Fibroblast of the aortic adventitia (primary cell): ENCODE measurements at regions not wholly inside any gene's neighbourhood (a gene's known extent, or its start where the extent isn't known, plus 50 kb on each side); places are given as distances from the start of the nearest gene placed in this dataset.

ENCODE experiments used
- DNase-seq: peaks from one replicate; pipeline ENCODE4 v3.0.0-alpha.2; 2010; ENCODE audit warnings: low read depth
- H3K4me3 ChIP-seq: 2 replicates; pipeline ENCODE4 v1.5.1; 2011; ENCODE audit warnings: low read depth, mild to moderate bottlenecking, control low read depth, low read length, moderate library complexity
- CTCF ChIP-seq: IDR thresholded peaks from 2 replicates; pipeline ENCODE4 v1.5.1; 2011; ENCODE audit warnings: mild to moderate bottlenecking, low read length, control low read depth, inconsistent platforms; ENCODE audit not compliant: insufficient read depth

- H3K4me3 ChIP-seq: no peak overlapping the region
- TF ChIP-seq CTCF: no peak
- DNase-seq: no peak
These were observed 216.7 kb upstream of the KLF14 start for GRCh38 chr7:130950741-130951140.

DNA sequence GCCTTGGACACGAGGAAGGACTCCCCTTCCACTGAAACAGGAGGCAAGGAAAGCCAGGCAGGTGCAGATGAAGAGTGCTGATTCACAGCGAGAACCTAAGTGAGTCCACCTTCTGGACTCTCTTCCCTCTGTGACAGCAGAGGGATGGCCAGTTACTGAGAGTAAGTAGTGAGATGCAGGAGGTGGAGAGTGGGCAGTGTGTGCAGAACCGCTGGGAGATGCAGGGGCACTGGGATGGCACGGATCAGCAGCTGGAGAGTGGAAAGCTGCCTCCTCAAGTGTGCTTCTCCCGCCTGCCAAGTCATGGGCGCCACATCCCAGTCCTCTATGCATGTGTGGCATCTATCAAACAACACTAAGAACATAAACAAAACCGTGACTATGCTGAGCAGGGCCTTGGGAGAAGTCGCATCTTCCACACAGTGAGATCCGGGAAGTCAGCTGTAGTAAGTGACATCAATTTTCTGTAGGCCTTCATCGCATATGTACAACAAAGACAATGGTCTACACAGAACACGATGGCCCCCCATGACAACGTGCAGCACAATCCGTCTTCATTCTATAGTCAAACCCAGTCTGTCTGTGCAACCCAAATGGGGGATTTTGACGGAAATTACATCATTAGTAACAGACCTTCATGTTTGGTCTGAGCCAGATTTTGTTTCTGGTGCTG, 217.4 kb upstream of the KLF14 start:
- TF ChIP-seq CTCF: no peak
- no peak overlapping the region for H3K4me3 ChIP-seq
- DNase-seq: no peak

DNA sequence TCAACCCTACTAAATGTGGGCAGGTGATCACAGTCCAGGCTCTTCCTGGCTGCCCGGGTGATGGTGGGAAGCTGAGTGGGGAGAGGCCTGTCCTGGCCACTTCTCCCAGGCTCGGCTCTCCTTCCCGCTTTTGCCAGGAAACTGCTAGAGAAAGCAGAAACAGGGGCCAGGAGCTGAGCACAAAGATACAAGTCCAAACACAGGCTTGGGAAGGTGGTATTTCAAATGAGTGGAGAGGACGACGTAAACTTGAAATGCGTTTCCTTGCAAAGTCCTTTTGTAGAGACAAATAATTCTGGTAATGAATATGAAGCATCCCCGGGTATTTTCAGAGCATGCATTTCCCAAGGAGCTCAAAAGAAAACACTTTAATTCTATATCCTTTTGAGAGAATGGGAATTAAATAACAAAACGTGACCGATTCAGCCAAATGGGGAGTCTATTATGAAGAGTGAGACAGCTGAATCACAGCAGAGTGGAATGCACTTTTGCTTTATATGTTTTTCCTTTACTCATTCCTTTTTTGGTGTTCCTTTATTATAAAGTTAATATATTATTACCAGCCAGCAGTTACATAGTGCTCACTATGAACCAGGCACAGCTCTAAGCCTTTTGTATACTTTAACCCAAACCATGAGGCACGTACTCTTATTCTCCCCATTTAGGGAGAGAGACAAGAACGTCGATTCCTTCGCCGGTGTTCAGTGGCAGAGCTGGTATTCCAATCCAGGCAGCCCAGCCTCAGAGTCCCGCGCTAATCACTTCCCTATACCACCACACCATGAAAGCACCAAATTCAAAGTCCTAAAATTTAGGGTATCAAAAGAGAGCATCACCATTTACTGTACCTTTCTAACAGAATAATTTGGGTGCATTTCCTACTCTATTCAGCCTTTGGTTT, 218.2 kb upstream of the KLF14 start:
- no peak for DNase-seq
- TF ChIP-seq CTCF: no peak
- H3K4me3 ChIP-seq: no peak overlapping the region

- no peak for DNase-seq
- no peak overlapping the region for H3K4me3 ChIP-seq
- TF ChIP-seq CTCF: no peak
These were observed 219.2 kb upstream of the KLF14 start for GRCh38 chr7:130953196-130953595.

GRCh38 chr7:130954918-130955564, 221.0 kb upstream of the KLF14 start:
- no peak for TF ChIP-seq CTCF
- H3K4me3 ChIP-seq: no peak overlapping the region
- DNase-seq: peak; percentile 17

- no peak overlapping the region for H3K4me3 ChIP-seq
- no peak for TF ChIP-seq CTCF
- DNase-seq: no peak
These were observed 221.5 kb upstream of the KLF14 start for GRCh38 chr7:130955565-130955919.
